GM12878 (cell line): ENCODE measurements at regions not wholly inside any gene's neighbourhood (a gene's known extent, or its start where the extent isn't known, plus 50 kb on each side); places are given as distances from the start of the nearest gene placed in this dataset.

ENCODE experiments used
- CHD4 ChIP-seq: fragments of 200-600 bp; sonication (generic); IDR thresholded peaks from 2 replicates; pipeline ENCODE4 v1.6.1; 2016; ENCODE audit warnings: mild to moderate bottlenecking
- CTCF ChIP-seq, 3 experiments: IDR thresholded peaks in 2 of 3; conservative IDR thresholded peaks in 1 of 3; 2 replicates each; pipeline ENCODE4 v1.5.1; 2011; ENCODE audit warnings: low read depth in 3 of 3, low read length in 3 of 3, mild to moderate bottlenecking in 3 of 3, control low read depth in 2 of 3, moderate library complexity in 2 of 3, inconsistent platforms in 1 of 3, mixed read lengths in 1 of 3; ENCODE audit not compliant: control insufficient read depth in 2 of 3, insufficient read depth in 1 of 3; ENCODE audit errors: extremely low read depth in 1 of 3
- FOS ChIP-seq: IDR thresholded peaks from 3 replicates; pipeline ENCODE4 v1.6.1; 2011; ENCODE audit warnings: borderline replicate concordance; ENCODE audit not compliant: insufficient read length; ENCODE audit errors: extremely low read depth
- LARP7 ChIP-seq: fragments of 450-650 bp; IDR thresholded peaks from 2 replicates; pipeline ENCODE4 v1.6.1; 2017; ENCODE audit warnings: mild to moderate bottlenecking
- MTA2 ChIP-seq: fragments of 450-650 bp; IDR thresholded peaks from 2 replicates; pipeline ENCODE4 v1.6.1; 2016; ENCODE audit warnings: low read depth, mild to moderate bottlenecking, moderate library complexity
- POLR2A ChIP-seq: IDR thresholded peaks from 2 replicates; pipeline ENCODE4 v1.6.1; 2011; ENCODE audit warnings: low read depth, mild to moderate bottlenecking, low read length
- SREBF2 ChIP-seq: IDR thresholded peaks from 2 replicates; pipeline ENCODE4 v1.6.1; 2012; ENCODE audit warnings: mild to moderate bottlenecking, low read length
- TF ChIP-seq, protein P1 (sequence below): IDR thresholded peaks from 2 replicates; pipeline ENCODE4 v1.6.1; 2011; ENCODE audit warnings: low read depth, low read length, improper control_type of control experiment, borderline replicate concordance
- TF ChIP-seq, protein P2 (sequence below): fragments of 450-650 bp; IDR thresholded peaks from 2 replicates; pipeline ENCODE4 v1.6.1; 2017; ENCODE audit warnings: mild to moderate bottlenecking

DNA sequence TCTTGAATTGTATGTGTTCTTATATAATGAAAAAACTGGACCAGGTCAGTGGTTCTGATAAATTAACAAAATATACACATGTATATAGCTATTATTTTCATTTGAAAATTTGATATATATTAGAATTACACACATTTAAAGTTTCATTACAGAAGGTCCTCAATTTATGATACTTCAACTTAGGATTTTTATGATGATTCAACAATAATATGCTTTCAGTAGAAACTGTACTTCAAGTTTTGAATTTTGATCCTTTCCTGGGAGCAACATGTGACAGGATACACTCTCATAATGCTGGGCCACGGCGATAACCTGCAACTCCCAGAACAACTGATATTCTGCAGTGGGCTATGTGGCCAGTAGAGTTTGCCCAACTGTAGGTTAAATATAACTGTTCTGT lies 344.7 kb downstream of the TAF11L14 start:
- TF ChIP-seq POLR2A (no peak), SREBF2 (no peak), CTCF (IDR thresholded peaks at IDR 0.05 in 2 of 3, conservative IDR thresholded peaks at IDR 0.05 in 1 of 3; ENCODE audit: control insufficient read depth in 2 of 3, extremely low read depth in 1 of 3, insufficient read depth in 1 of 3, low read depth in 3 of 3, low read length in 3 of 3) (no peak), FOS (no peak), CHD4 (no peak), LARP7 (no peak), MTA2 (no peak)
- TF ChIP-seq, protein P1, sequence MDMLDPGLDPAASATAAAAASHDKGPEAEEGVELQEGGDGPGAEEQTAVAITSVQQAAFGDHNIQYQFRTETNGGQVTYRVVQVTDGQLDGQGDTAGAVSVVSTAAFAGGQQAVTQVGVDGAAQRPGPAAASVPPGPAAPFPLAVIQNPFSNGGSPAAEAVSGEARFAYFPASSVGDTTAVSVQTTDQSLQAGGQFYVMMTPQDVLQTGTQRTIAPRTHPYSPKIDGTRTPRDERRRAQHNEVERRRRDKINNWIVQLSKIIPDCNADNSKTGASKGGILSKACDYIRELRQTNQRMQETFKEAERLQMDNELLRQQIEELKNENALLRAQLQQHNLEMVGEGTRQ, result no peak
- TF ChIP-seq, protein P2, sequence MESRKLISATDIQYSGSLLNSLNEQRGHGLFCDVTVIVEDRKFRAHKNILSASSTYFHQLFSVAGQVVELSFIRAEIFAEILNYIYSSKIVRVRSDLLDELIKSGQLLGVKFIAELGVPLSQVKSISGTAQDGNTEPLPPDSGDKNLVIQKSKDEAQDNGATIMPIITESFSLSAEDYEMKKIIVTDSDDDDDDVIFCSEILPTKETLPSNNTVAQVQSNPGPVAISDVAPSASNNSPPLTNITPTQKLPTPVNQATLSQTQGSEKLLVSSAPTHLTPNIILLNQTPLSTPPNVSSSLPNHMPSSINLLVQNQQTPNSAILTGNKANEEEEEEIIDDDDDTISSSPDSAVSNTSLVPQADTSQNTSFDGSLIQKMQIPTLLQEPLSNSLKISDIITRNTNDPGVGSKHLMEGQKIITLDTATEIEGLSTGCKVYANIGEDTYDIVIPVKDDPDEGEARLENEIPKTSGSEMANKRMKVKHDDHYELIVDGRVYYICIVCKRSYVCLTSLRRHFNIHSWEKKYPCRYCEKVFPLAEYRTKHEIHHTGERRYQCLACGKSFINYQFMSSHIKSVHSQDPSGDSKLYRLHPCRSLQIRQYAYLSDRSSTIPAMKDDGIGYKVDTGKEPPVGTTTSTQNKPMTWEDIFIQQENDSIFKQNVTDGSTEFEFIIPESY, result no peak
